Fibroblast of lung (primary cell): ENCODE measurements at regions not wholly inside any gene's neighbourhood (a gene's known extent, or its start where the extent isn't known, plus 50 kb on each side); places are given as distances from the start of the nearest gene placed in this dataset.

ENCODE experiments used
- CTCF ChIP-seq, 2 donors: IDR thresholded peaks in 1 of 2; conservative IDR thresholded peaks in 1 of 2; 1 replicate in 1 of 2; 2 replicates in 1 of 2; pipeline ENCODE4 v1.5.1; 2011 to 2012; ENCODE audit warnings: low read length in 2 of 2, control low read depth in 1 of 2, inconsistent platforms in 1 of 2, low read depth in 1 of 2, mild to moderate bottlenecking in 1 of 2
- EZH2 ChIP-seq: IDR thresholded peaks from 2 replicates; pipeline ENCODE4 v1.5.1; 2012; ENCODE audit warnings: low read length, control low read depth, mild to moderate bottlenecking; ENCODE audit errors: missing control alignments

GRCh38 chr6:27161603-27161945 lies 85.9 kb upstream of the PRSS16 start:
- no peak for TF ChIP-seq CTCF (conservative IDR thresholded peaks at IDR 0.05 in 1 of 2, IDR thresholded peaks at IDR 0.05 in 1 of 2; ENCODE audit: low read depth in 1 of 2, low read length in 2 of 2)
- TF ChIP-seq EZH2 = no peak
